ENCODE measurements at regions not wholly inside any gene's neighbourhood (a gene's known extent, or its start where the extent isn't known, plus 50 kb on each side); places are given as distances from the start of the nearest gene placed in this dataset.

GRCh38 chr20:60754856-60755255 is 497.2 kb upstream of the CDH4 start (continued):
- TF ChIP-seq TCF12 (IDR thresholded peaks at IDR 0.05; ENCODE audit: low read depth, low read length) (no peak), TAF1 (IDR thresholded peaks at IDR 0.05; ENCODE audit: low read depth, low read length) (no peak), POLR2A (IDR thresholded peaks at IDR 0.05; ENCODE audit: control extremely low read depth in 1 of 2, low read depth in 2 of 2, low read length in 2 of 2) (no peak), FOSL1 (IDR thresholded peaks at IDR 0.05; ENCODE audit: insufficient read depth, low read depth, low read length) (no peak), CHD2 (IDR thresholded peaks at IDR 0.05; ENCODE audit: low read length) (no peak)

Measured in H1 (cell line).